Activated CD4-positive, alpha-beta T cell treated with anti-CD3 and anti-CD28 coated beads, Interleukin-2, amount 10 ng/mL, durations not matched to agents 24 days and 14 days (primary cell): ENCODE measurements at regions not wholly inside any gene's neighbourhood (a gene's known extent, or its start where the extent isn't known, plus 50 kb on each side); places are given as distances from the start of the nearest gene placed in this dataset.
"Not testable (repeated sequence)": the region's sequence is repeated elsewhere in the genome, so short reads cannot be mapped to it uniquely, and the experiment has no call there.

Experiments used
- DNase-seq: peaks from one replicate; pipeline ENCODE4 v3.0.0; 2022
- H3K27ac Mint-ChIP-seq: one replicate; pipeline ENCODE4 v1.8.0; 2022; ENCODE audit warnings: mild to moderate bottlenecking, mixed read lengths
- H3K27me3 Mint-ChIP-seq: one replicate; pipeline ENCODE4 v1.8.0; 2022; ENCODE audit warnings: mixed read lengths
- H3K36me3 Mint-ChIP-seq: one replicate; pipeline ENCODE4 v1.8.0; 2022; ENCODE audit warnings: low read depth, mild to moderate bottlenecking, mixed read lengths
- H3K4me1 Mint-ChIP-seq: one replicate; pipeline ENCODE4 v1.8.0; 2021; ENCODE audit warnings: mixed read lengths
- H3K4me3 Mint-ChIP-seq: one replicate; pipeline ENCODE4 v1.8.0; 2022; ENCODE audit warnings: mild to moderate bottlenecking, moderate library complexity, mixed read lengths
- H3K9me3 Mint-ChIP-seq: one replicate; pipeline ENCODE4 v1.8.0; 2021; ENCODE audit warnings: mixed read lengths
- intact Hi-C: fragments of 100-400 bp; cut with micrococcal nuclease; formaldehyde crosslinking; loops from one replicate; pipeline ENCODE4 v1.15.1; 2023

- H3K4me3 Mint-ChIP-seq: no peak overlapping the region
- no peaks in the 10 kb centered on the region for H3K9me3 Mint-ChIP-seq
- H3K27me3 Mint-ChIP-seq: no peaks in the 10 kb centered on the region
- DNase-seq: no peak
- no peaks in the 10 kb centered on the region for H3K4me1 Mint-ChIP-seq
- no peaks in the 10 kb centered on the region for H3K36me3 Mint-ChIP-seq
- H3K27ac Mint-ChIP-seq: no peak overlapping the region
- intact Hi-C loops: no loop called here
Measured at GRCh38 chr6:23523771-23524170, 602.2 kb upstream of the NRSN1 start.

- Mint-ChIP-seq H3K4me3 (no peak overlapping the region), H3K4me1 (no peaks in the 10 kb centered on the region), H3K9me3 (no peaks in the 10 kb centered on the region), H3K27ac (no peak overlapping the region), H3K27me3 (no peaks in the 10 kb centered on the region), H3K36me3 (no peaks in the 10 kb centered on the region)
- no peak for DNase-seq
- intact Hi-C loops: no loop called here
Measured at GRCh38 chr6:23524548-23524947, 601.5 kb upstream of the NRSN1 start.

DNA sequence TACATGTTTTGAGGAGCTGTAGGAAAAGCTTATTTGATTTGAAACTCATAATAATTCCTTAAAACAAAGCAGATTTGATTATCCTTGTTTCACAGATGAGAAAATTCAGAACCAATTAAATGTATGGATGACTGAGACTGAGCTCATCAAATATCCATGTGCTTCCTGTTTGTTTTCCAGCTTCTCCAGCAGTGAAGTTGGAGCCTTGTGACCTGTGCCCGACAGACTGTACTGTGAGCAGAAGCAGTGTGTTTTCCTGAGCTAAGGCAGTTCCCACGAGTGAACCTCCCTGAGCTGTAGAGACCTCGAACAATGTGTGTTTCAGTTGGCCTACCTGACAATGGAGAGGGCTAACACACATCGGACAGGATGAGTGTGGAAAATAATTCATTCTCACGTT lies 599.5 kb upstream of the NRSN1 start:
- Mint-ChIP-seq H3K4me3 (no peak overlapping the region), H3K4me1 (peaks cover 2% of the 10 kb centered on the region), H3K27me3 (no peaks in the 10 kb centered on the region), H3K36me3 (no peaks in the 10 kb centered on the region), H3K27ac (no peak overlapping the region), H3K9me3 (no peaks in the 10 kb centered on the region)
- intact Hi-C loops: no loop called here
- no peak for DNase-seq

DNA sequence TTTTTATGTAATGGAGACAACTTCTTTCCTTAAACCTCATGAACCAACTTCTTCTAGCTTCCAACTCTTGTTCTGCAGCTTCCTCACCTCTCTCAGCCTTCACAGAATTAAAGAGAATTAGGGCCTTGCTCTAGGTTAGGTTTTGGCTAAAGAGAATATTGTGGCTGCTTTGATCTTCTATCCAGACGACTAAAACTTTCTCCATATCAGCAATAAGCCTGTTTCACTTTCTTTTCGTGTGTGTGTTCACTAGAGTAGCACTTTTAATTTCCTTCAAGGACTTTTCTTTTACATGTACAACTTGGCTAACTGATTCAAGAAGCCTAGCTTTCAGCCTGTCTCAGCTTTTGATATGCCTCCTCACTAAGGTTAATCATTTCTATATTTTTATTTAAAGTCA lies 596.1 kb upstream of the NRSN1 start:
- no peak overlapping the region for H3K27ac Mint-ChIP-seq
- H3K4me3 Mint-ChIP-seq: no peak overlapping the region
- intact Hi-C loops: no loop called here
- DNase-seq: no peak
- no peaks in the 10 kb centered on the region for H3K36me3 Mint-ChIP-seq
- no peaks in the 10 kb centered on the region for H3K27me3 Mint-ChIP-seq
- peaks cover 2% of the 10 kb centered on the region for H3K4me1 Mint-ChIP-seq
- no peaks in the 10 kb centered on the region for H3K9me3 Mint-ChIP-seq

DNA sequence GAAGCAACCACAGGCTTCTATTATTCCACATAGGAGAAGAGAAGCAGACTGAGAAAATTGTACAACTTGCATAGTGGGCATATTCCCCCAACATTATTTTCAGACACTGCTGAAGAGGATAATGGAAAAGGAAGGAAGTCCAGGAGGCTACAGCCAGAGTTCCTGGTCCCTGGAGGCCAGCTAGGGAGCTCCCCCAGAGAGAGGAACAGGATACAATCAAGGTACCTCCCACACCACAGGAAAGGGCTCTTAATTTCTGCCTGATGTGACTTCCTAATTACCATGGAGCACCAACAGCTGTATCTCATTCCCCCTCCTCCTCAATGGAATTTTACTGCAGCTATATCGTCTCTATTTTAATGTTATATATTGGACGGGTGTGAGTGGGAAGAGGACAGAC lies 594.3 kb upstream of the NRSN1 start:
- intact Hi-C loops: no loop called here
- Mint-ChIP-seq H3K4me3 (no peak overlapping the region), H3K4me1 (peaks cover 2% of the 10 kb centered on the region), H3K36me3 (no peaks in the 10 kb centered on the region), H3K9me3 (no peaks in the 10 kb centered on the region), H3K27ac (no peak overlapping the region), H3K27me3 (no peaks in the 10 kb centered on the region)
- DNase-seq: no peak

- peaks cover 2% of the 10 kb centered on the region for H3K4me1 Mint-ChIP-seq
- DNase-seq: no peak
- no peak overlapping the region for H3K27ac Mint-ChIP-seq
- no peaks in the 10 kb centered on the region for H3K27me3 Mint-ChIP-seq
- no peaks in the 10 kb centered on the region for H3K9me3 Mint-ChIP-seq
- intact Hi-C loops: no loop called here
- H3K4me3 Mint-ChIP-seq: no peak overlapping the region
- H3K36me3 Mint-ChIP-seq: no peaks in the 10 kb centered on the region
Measured at GRCh38 chr6:23532227-23532626, 593.8 kb upstream of the NRSN1 start.

DNA sequence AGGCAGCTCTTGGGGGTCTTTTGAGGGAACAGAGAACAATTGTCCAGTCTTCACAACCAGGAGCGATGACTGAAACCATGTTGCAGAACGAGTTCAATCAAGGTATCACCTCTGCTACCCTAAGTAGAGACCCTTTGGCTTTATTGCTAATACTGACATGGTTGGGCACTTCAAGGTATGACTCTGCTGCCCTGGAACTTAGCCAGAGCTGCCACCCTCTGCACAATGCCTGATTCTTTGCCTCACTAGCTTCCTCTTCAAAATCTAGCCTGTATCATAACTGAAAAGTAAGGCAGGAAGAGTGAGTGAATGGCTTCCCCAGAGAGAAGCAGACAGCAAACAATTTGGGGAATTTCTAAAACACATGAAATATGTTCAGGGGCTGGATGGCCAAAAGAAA lies 592.7 kb upstream of the NRSN1 start:
- no peak overlapping the region for H3K4me3 Mint-ChIP-seq
- intact Hi-C loops: no loop called here
- no peaks in the 10 kb centered on the region for H3K36me3 Mint-ChIP-seq
- H3K27me3 Mint-ChIP-seq: no peaks in the 10 kb centered on the region
- DNase-seq: no peak
- H3K9me3 Mint-ChIP-seq: no peaks in the 10 kb centered on the region
- peaks cover 2% of the 10 kb centered on the region for H3K4me1 Mint-ChIP-seq
- no peak overlapping the region for H3K27ac Mint-ChIP-seq

GRCh38 chr6:23533944-23534343 lies 592.1 kb upstream of the NRSN1 start:
- H3K27ac Mint-ChIP-seq: no peak overlapping the region
- H3K36me3 Mint-ChIP-seq: no peaks in the 10 kb centered on the region
- no peak overlapping the region for H3K4me3 Mint-ChIP-seq
- H3K4me1 Mint-ChIP-seq: peaks cover 2% of the 10 kb centered on the region
- DNase-seq: no peak
- intact Hi-C loops: no loop called here
- H3K9me3 Mint-ChIP-seq: no peaks in the 10 kb centered on the region
- H3K27me3 Mint-ChIP-seq: no peaks in the 10 kb centered on the region

DNA sequence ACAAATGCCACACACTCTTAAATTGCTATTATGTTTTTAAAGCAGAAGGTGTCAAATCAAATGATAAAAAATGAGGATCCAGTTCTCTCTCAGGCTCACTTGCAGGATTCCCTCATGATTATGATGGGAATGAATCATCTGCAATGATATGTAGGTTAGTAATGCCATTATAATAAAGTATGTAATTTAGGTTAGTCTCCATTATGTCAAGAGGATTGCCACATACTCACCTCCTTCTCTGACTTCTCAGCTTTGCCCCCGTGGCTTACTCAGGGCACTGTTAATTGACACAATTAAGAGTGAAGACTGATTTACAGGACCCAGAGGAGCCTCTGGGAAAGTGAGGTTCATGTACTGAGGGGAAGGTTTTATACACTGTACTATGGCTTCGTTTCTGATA lies 591.7 kb upstream of the NRSN1 start:
- Mint-ChIP-seq H3K4me1 (peaks cover 2% of the 10 kb centered on the region), H3K27me3 (no peaks in the 10 kb centered on the region), H3K4me3 (no peak overlapping the region), H3K27ac (no peak overlapping the region), H3K9me3 (no peaks in the 10 kb centered on the region), H3K36me3 (no peaks in the 10 kb centered on the region)
- intact Hi-C loops: no loop called here
- no peak for DNase-seq

DNA sequence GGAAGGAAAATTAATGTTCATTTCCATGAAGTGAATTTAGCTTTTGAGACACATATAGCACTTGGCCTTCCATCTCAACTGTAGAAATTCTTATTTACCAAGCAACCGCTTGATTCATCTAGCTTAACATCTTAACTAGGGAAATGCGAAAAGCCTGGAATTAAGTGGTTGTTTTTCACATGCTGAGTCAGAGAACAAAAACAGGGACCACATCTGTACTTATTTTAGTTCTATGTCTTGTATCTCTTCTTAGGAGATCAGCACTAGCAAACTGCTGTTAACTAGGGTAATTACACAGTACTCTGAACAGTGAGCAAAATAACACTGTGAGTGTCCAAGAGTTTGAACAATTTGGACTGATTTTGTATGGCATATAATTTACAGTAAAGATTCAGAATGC lies 590.9 kb upstream of the NRSN1 start:
- intact Hi-C loops: no loop called here
- no peak overlapping the region for H3K4me3 Mint-ChIP-seq
- no peak for DNase-seq

GRCh38 chr6:23537828-23538227 lies 588.2 kb upstream of the NRSN1 start:
- H3K4me3 Mint-ChIP-seq: no peak overlapping the region
- H3K27ac Mint-ChIP-seq: no peak overlapping the region
- no peak for DNase-seq
- intact Hi-C loops: no loop called here
- H3K4me1 Mint-ChIP-seq: no peaks in the 10 kb centered on the region
- H3K36me3 Mint-ChIP-seq: no peaks in the 10 kb centered on the region
- H3K9me3 Mint-ChIP-seq: no peaks in the 10 kb centered on the region
- H3K27me3 Mint-ChIP-seq: no peaks in the 10 kb centered on the region

More for the DNA sequence above, 590.9 kb upstream of the NRSN1 start:
- H3K4me1 Mint-ChIP-seq: no peaks in the 10 kb centered on the region
- H3K9me3 Mint-ChIP-seq: no peaks in the 10 kb centered on the region
- no peaks in the 10 kb centered on the region for H3K27me3 Mint-ChIP-seq
- no peaks in the 10 kb centered on the region for H3K36me3 Mint-ChIP-seq
- no peak overlapping the region for H3K27ac Mint-ChIP-seq

- no peaks in the 10 kb centered on the region for H3K27me3 Mint-ChIP-seq
- no peak overlapping the region for H3K27ac Mint-ChIP-seq
- H3K4me3 Mint-ChIP-seq: no peak overlapping the region
- no peak for DNase-seq
- no peaks in the 10 kb centered on the region for H3K4me1 Mint-ChIP-seq
- intact Hi-C loops: no loop called here
- H3K36me3 Mint-ChIP-seq: no peaks in the 10 kb centered on the region
- no peaks in the 10 kb centered on the region for H3K9me3 Mint-ChIP-seq
Measured at GRCh38 chr6:23547851-23548250, 578.2 kb upstream of the NRSN1 start.

GRCh38 chr6:23554953-23555352 lies 571.1 kb upstream of the NRSN1 start:
- H3K27ac Mint-ChIP-seq, H3K9me3 Mint-ChIP-seq, H3K36me3 Mint-ChIP-seq, DNase-seq, H3K4me3 Mint-ChIP-seq, H3K4me1 Mint-ChIP-seq, H3K27me3 Mint-ChIP-seq: not testable (repeated sequence)
- intact Hi-C loops: loop anchor here (10.0 kb wide), 1 partner anchor 1710 kb away; no protein-coding TSS in a partner anchor

GRCh38 chr6:23559587-23560343 lies 566.2 kb upstream of the NRSN1 start:
- DNase-seq: no peak
- Mint-ChIP-seq H3K9me3 (peaks cover 7% of the 10 kb centered on the region), H3K4me3 (no peak overlapping the region), H3K36me3 (no peaks in the 10 kb centered on the region), H3K4me1 (no peaks in the 10 kb centered on the region), H3K27ac (no peak overlapping the region), H3K27me3 (no peaks in the 10 kb centered on the region)
- intact Hi-C loops: loop anchor here (10.0 kb wide), 1 partner anchor 1715 kb away; no protein-coding TSS in a partner anchor

GRCh38 chr6:23561732-23562131 lies 564.3 kb upstream of the NRSN1 start:
- no peak overlapping the region for H3K4me3 Mint-ChIP-seq
- intact Hi-C loops: no loop called here
- H3K27me3 Mint-ChIP-seq: no peaks in the 10 kb centered on the region
- H3K9me3 Mint-ChIP-seq: peaks cover 7% of the 10 kb centered on the region
- no peak for DNase-seq
- H3K36me3 Mint-ChIP-seq: no peaks in the 10 kb centered on the region
- no peaks in the 10 kb centered on the region for H3K4me1 Mint-ChIP-seq
- H3K27ac Mint-ChIP-seq: no peak overlapping the region
